Endothelial cell of umbilical vein (primary cell): ENCODE measurements at regions not wholly inside any gene's neighbourhood (a gene's known extent, or its start where the extent isn't known, plus 50 kb on each side); places are given as distances from the start of the nearest gene placed in this dataset.
"Not testable (repeated sequence)": the region's sequence is repeated elsewhere in the genome, so short reads cannot be mapped to it uniquely, and the experiment has no call there.

Source experiments
- BruUV-seq: library from RNA; stranded (reverse); fragments of 400-500 nt; replicated peaks from 2 replicates; lab custom pipeline; 2021; lab: Mats Ljungman, UMichigan
- CTCF ChIA-PET: fragments of 300-600, 350-600 bp; sonication (Branson Sonifier 250); formaldehyde crosslinking; loops from one replicate; lab custom pipeline; 2021; ENCODE audit warnings: antibody characterized with exemption, inconsistent platforms; lab: Charles Lee
- POLR2A ChIA-PET: fragments of 300-600, 350-600 bp; sonication (Branson Sonifier 250); formaldehyde crosslinking; loops from one replicate; lab custom pipeline; 2021; ENCODE audit warnings: antibody characterized with exemption, inconsistent platforms; lab: Charles Lee
- DNase-seq: peaks from one replicate; pipeline ENCODE4 v3.0.0-alpha.2; 2011; ENCODE audit warnings: low read depth, low spot score
- FAIRE-seq: peaks from 2 replicates; lab custom pipeline; 2011; peaks lifted over from hg19 to GRCh38; lab: Jason Lieb, UNC
- H2AFZ ChIP-seq: 2 replicates; pipeline ENCODE4 v1.6.0; 2012; ENCODE audit warnings: low read depth, low read length, control low read depth, inconsistent platforms
- H3K27ac ChIP-seq: 2 replicates; pipeline ENCODE4 v1.5.1; 2011; ENCODE audit warnings: low read depth, mild to moderate bottlenecking, control low read depth, low read length, moderate library complexity; ENCODE audit not compliant: insufficient read depth
- H3K27me3 ChIP-seq, 2 experiments: 2 replicates each; pipeline versions ENCODE4 v1.6.0 to v1.6.1; 2011; ENCODE audit warnings: low read length in 2 of 2, mixed read lengths in 1 of 2; ENCODE audit not compliant: control insufficient read depth in 2 of 2, insufficient read depth in 2 of 2
- H3K36me3 ChIP-seq, 2 experiments: 2 replicates in 1 of 2; 3 replicates in 1 of 2; pipeline ENCODE4 v1.5.1; 2011; ENCODE audit warnings: low read length in 2 of 2, mild to moderate bottlenecking in 1 of 2, moderate library complexity in 1 of 2; ENCODE audit not compliant: control insufficient read depth in 2 of 2, insufficient read depth in 2 of 2; ENCODE audit errors: extremely low read depth in 1 of 2
- H3K4me1 ChIP-seq: 3 replicates; pipeline ENCODE4 v1.5.1; 2011; ENCODE audit warnings: mild to moderate bottlenecking, low read length; ENCODE audit not compliant: control insufficient read depth, insufficient read depth; ENCODE audit errors: extremely low read depth
- H3K4me2 ChIP-seq: 2 replicates; pipeline ENCODE4 v1.6.1; 2011; ENCODE audit warnings: low read length, control low read depth, mixed read lengths; ENCODE audit not compliant: insufficient read depth
- H3K4me3 ChIP-seq, 3 experiments: fragments of 200-600 bp in 1 of 3; sonication (generic), shearing (Covaris generic) in 1 of 3; replicated peaks in 1 of 3; 2 replicates each; pipeline ENCODE4 v1.5.1; 2011 to 2016; ENCODE audit warnings: control low read depth in 3 of 3, low read length in 3 of 3, mild to moderate bottlenecking in 2 of 3, inconsistent platforms in 1 of 3, low read depth in 1 of 3, moderate library complexity in 1 of 3; ENCODE audit not compliant: insufficient read depth in 1 of 3
- H3K79me2 ChIP-seq: 2 replicates; pipeline ENCODE4 v1.6.0; 2012; ENCODE audit warnings: low read length, inconsistent platforms; ENCODE audit not compliant: control insufficient read depth, insufficient read depth
- H3K9ac ChIP-seq: replicated peaks from 2 replicates; pipeline ENCODE3; 2011; ENCODE audit warnings: low read length, control low read depth; ENCODE audit not compliant: insufficient read depth; ENCODE audit errors: extremely low read depth
- H3K9me1 ChIP-seq: replicated peaks from 3 replicates; pipeline ENCODE4 v1.6.0; 2011; ENCODE audit warnings: mild to moderate bottlenecking, low read length; ENCODE audit not compliant: control insufficient read depth, insufficient read depth; ENCODE audit errors: extremely low read depth
- H3K9me3 ChIP-seq: replicated peaks from 2 replicates; pipeline ENCODE4 v1.5.1; 2012; ENCODE audit warnings: low read length, inconsistent platforms; ENCODE audit not compliant: control insufficient read depth, insufficient read depth
- H4K20me1 ChIP-seq: replicated peaks from 2 replicates; pipeline ENCODE3; 2011; ENCODE audit warnings: mild to moderate bottlenecking, low read length; ENCODE audit not compliant: control insufficient read depth, insufficient read depth; ENCODE audit errors: extremely low read depth
- CTCF ChIP-seq, 2 donors: IDR thresholded peaks; 1 replicate in 1 of 2; 2 replicates in 1 of 2; pipeline ENCODE4 v1.5.1; 2011; ENCODE audit warnings: low read length in 2 of 2, mild to moderate bottlenecking in 2 of 2, moderate library complexity in 2 of 2, control low read depth in 1 of 2, inconsistent platforms in 1 of 2, low read depth in 1 of 2; ENCODE audit not compliant: insufficient read depth in 1 of 2; ENCODE audit errors: extremely low read depth in 1 of 2
- EZH2 ChIP-seq: IDR thresholded peaks from 2 replicates; pipeline ENCODE4 v1.6.1; 2012; ENCODE audit warnings: borderline replicate concordance, low read depth, mild to moderate bottlenecking, moderate library complexity, low read length, inconsistent platforms; ENCODE audit not compliant: severe bottlenecking
- FOS ChIP-seq: IDR thresholded peaks from 2 replicates; pipeline ENCODE4 v1.6.1; 2011; ENCODE audit warnings: mild to moderate bottlenecking, low read length, moderate library complexity, borderline replicate concordance; ENCODE audit not compliant: insufficient read depth
- GATA2 ChIP-seq: IDR thresholded peaks from 2 replicates; pipeline ENCODE4 v1.7.0; 2011; ENCODE audit warnings: low read depth, mild to moderate bottlenecking, moderate library complexity, mixed read lengths, low read length; ENCODE audit not compliant: insufficient read length, insufficient read depth
- JUN ChIP-seq: IDR thresholded peaks from 2 replicates; pipeline ENCODE4 v1.6.1; 2011; ENCODE audit warnings: borderline replicate concordance, low read depth; ENCODE audit not compliant: insufficient read length, insufficient read depth
- MAX ChIP-seq: IDR thresholded peaks from 2 replicates; pipeline ENCODE4 v1.6.1; 2011; ENCODE audit not compliant: insufficient read depth, insufficient read length
- MYC ChIP-seq: IDR thresholded peaks from one replicate; pipeline ENCODE4 v1.6.1; 2011; ENCODE audit warnings: mild to moderate bottlenecking, low read depth, low read length
- POLR2A ChIP-seq: IDR thresholded peaks from 2 replicates; pipeline ENCODE4 v1.6.1; 2012; ENCODE audit warnings: low read depth, mild to moderate bottlenecking, control low read depth, low read length
- POLR2AphosphoS5 ChIP-seq: IDR thresholded peaks from 2 replicates; pipeline ENCODE4 v1.6.1; 2012; ENCODE audit warnings: low read depth, mild to moderate bottlenecking, control low read depth, low read length, moderate library complexity; ENCODE audit not compliant: insufficient read depth
- dilution Hi-C: fragments of 300-500 bp; cut with MboI; formaldehyde crosslinking; loops from one replicate; pipeline ENCODE4 v1.15.0; 2019; ENCODE audit warnings: low sequenced_read_pairs; ENCODE audit not compliant: extremely low pct_ligation_motif_present
- intact Hi-C: fragments of 100-400 bp; cut with micrococcal nuclease; formaldehyde crosslinking; loops from one replicate; pipeline ENCODE4 v1.10.0; 2022

- DNase-seq (no peak), FAIRE-seq (no peak)
- H3K4me1 ChIP-seq, result no peaks in the 10 kb centered on the region
- no peaks in the 10 kb centered on the region for H3K36me3 ChIP-seq
- H3K27me3 ChIP-seq, result no peaks in the 10 kb centered on the region
- CTCF ChIA-PET, result no interaction called here
- no peaks in the 10 kb centered on the region for H3K79me2 ChIP-seq
- dilution Hi-C loops, result no loop called here
- H3K4me3 ChIP-seq, result no peak overlapping the region
- no peak overlapping the region for H3K9ac ChIP-seq
- no peaks in the 10 kb centered on the region for H4K20me1 ChIP-seq
- no TSS peak for BruUV-seq
- POLR2A ChIA-PET, result no interaction called here
- TF ChIP-seq POLR2A, result no peak
- TF ChIP-seq EZH2, result no peak
- TF ChIP-seq GATA2, result no peak
- TF ChIP-seq JUN, result no peak
- no peak for TF ChIP-seq POLR2AphosphoS5
- TF ChIP-seq MAX, result no peak
- TF ChIP-seq MYC, result no peak
- no peak for TF ChIP-seq CTCF (IDR thresholded peaks at IDR 0.05; ENCODE audit: extremely low read depth in 1 of 2, insufficient read depth in 1 of 2, low read depth in 1 of 2, low read length in 2 of 2)
- TF ChIP-seq FOS, result no peak
- H3K4me2 ChIP-seq, result no peak overlapping the region
- intact Hi-C loops, result no loop called here
- H2AFZ ChIP-seq, result no peak overlapping the region
- H3K27ac ChIP-seq, result no peak overlapping the region
- H3K9me3 ChIP-seq, result peaks cover 3% of the 10 kb centered on the region
- no peaks in the 10 kb centered on the region for H3K9me1 ChIP-seq
Measured at GRCh38 chr7:68250143-68250542, 1253.5 kb downstream of the TYW1 start.

GRCh38 chr7:68254815-68255214, 1258.2 kb downstream of the TYW1 start:
- H3K4me3 ChIP-seq, H3K27ac ChIP-seq, H3K36me3 ChIP-seq, H2AFZ ChIP-seq, H3K27me3 ChIP-seq, H3K4me2 ChIP-seq, H4K20me1 ChIP-seq, H3K4me1 ChIP-seq, intact Hi-C loops, dilution Hi-C loops, POLR2A ChIA-PET, CTCF ChIA-PET, H3K9ac ChIP-seq, H3K9me3 ChIP-seq, H3K9me1 ChIP-seq, FAIRE-seq, H3K79me2 ChIP-seq, BruUV-seq, DNase-seq: not testable (repeated sequence)
